ENCODE measurements at regions not wholly inside any gene's neighbourhood (a gene's known extent, or its start where the extent isn't known, plus 50 kb on each side); places are given as distances from the start of the nearest gene placed in this dataset.
A peak's percentile ranks its signal among the peaks of the same experiment; 100 is the strongest.

GRCh38 chr5:107088907-107089306, 581.8 kb downstream of the EFNA5 start:
- DNase-seq: no peak

- DNase-seq: no peak
These were observed 585.2 kb downstream of the EFNA5 start for GRCh38 chr5:107085572-107085971.

GRCh38 chr5:107074996-107075395, 595.7 kb downstream of the EFNA5 start:
- DNase-seq: no peak

GRCh38 chr5:107072967-107073366, 597.8 kb downstream of the EFNA5 start:
- no peak for DNase-seq

- no peak for DNase-seq
These were observed 598.3 kb downstream of the EFNA5 start for GRCh38 chr5:107072440-107072839.

- DNase-seq: no peak
These were observed 602.0 kb downstream of the EFNA5 start for GRCh38 chr5:107068782-107069181.

GRCh38 chr5:107067395-107067794, 603.3 kb downstream of the EFNA5 start:
- peak in 43 of 56 donors; percentile 0 to 63 (median 16) for DNase-seq

GRCh38 chr5:107063511-107063910, 607.2 kb downstream of the EFNA5 start:
- DNase-seq: no peak

- no peak for DNase-seq
These were observed 611.9 kb downstream of the EFNA5 start for GRCh38 chr5:107058803-107059202.

- no peak for DNase-seq
These were observed 612.5 kb downstream of the EFNA5 start for GRCh38 chr5:107058235-107058634.

- no peak for DNase-seq
These were observed 614.5 kb downstream of the EFNA5 start for GRCh38 chr5:107056278-107056677.

GRCh38 chr5:107047048-107047447, 623.7 kb downstream of the EFNA5 start:
- DNase-seq: no peak

- DNase-seq: no peak
These were observed 627.1 kb downstream of the EFNA5 start for GRCh38 chr5:107043665-107044064.

- no peak for DNase-seq
These were observed 629.8 kb downstream of the EFNA5 start for GRCh38 chr5:107040907-107041306.

- DNase-seq: no peak
These were observed 638.1 kb downstream of the EFNA5 start for GRCh38 chr5:107032629-107033028.

- no peak for DNase-seq
These were observed 641.8 kb downstream of the EFNA5 start for GRCh38 chr5:107028938-107029337.

GRCh38 chr5:107025712-107026497, 644.8 kb downstream of the EFNA5 start:
- DNase-seq: no peak

- DNase-seq: no peak
These were observed 647.0 kb downstream of the EFNA5 start for GRCh38 chr5:107023732-107024131.

GRCh38 chr5:107021575-107021974, 649.2 kb downstream of the EFNA5 start:
- no peak for DNase-seq

- no peak for DNase-seq
These were observed 650.1 kb downstream of the EFNA5 start for GRCh38 chr5:107020626-107021025.

GRCh38 chr5:107017616-107018015, 653.1 kb downstream of the EFNA5 start:
- DNase-seq: no peak

GRCh38 chr5:107012371-107012770, 658.4 kb downstream of the EFNA5 start:
- DNase-seq: no peak

GRCh38 chr5:107011605-107012004, 659.1 kb downstream of the EFNA5 start:
- no peak for DNase-seq

- no peak for DNase-seq
These were observed 660.7 kb downstream of the EFNA5 start for GRCh38 chr5:107010060-107010459.

Measured in nucleus accumbens (tissue), 56 donors.